Fibroblast of skin of scalp (primary cell): ENCODE measurements at regions not wholly inside any gene's neighbourhood (a gene's known extent, or its start where the extent isn't known, plus 50 kb on each side); places are given as distances from the start of the nearest gene placed in this dataset.
A peak's percentile ranks its signal among the peaks of the same experiment; 100 is the strongest.

ENCODE experiments used
- DNase-seq: peaks from one replicate; pipeline ENCODE4 v3.0.0-alpha.2; 2013

- no peak for DNase-seq
Observed at GRCh38 chr5:3891113-3891512, 295.5 kb downstream of the IRX1 start.

- DNase-seq: no peak
Observed at GRCh38 chr5:3893527-3893926, 297.9 kb downstream of the IRX1 start.

- DNase-seq: no peak
Observed at GRCh38 chr5:3893975-3894374, 298.3 kb downstream of the IRX1 start.

- no peak for DNase-seq
Observed at GRCh38 chr5:3896098-3896497, 300.5 kb downstream of the IRX1 start.

GRCh38 chr5:3899093-3899492 lies 303.5 kb downstream of the IRX1 start:
- no peak for DNase-seq

- no peak for DNase-seq
Observed at GRCh38 chr5:3904584-3904983, 309.0 kb downstream of the IRX1 start.

- DNase-seq: no peak
Observed at GRCh38 chr5:3905031-3905430, 309.4 kb downstream of the IRX1 start.

- no peak for DNase-seq
Observed at GRCh38 chr5:3905521-3905920, 309.9 kb downstream of the IRX1 start.

GRCh38 chr5:3911111-3911510 lies 315.5 kb downstream of the IRX1 start:
- no peak for DNase-seq

- DNase-seq: peak; percentile 31
Observed at GRCh38 chr5:3911773-3912172, 316.1 kb downstream of the IRX1 start.

GRCh38 chr5:3912790-3913189 lies 317.2 kb downstream of the IRX1 start:
- DNase-seq: no peak

- DNase-seq: peak; percentile 15
Observed at GRCh38 chr5:3913279-3913678, 317.6 kb downstream of the IRX1 start.

- DNase-seq: no peak
Observed at GRCh38 chr5:3925022-3925421, 329.4 kb downstream of the IRX1 start.

- DNase-seq: no peak
Observed at GRCh38 chr5:3925935-3926334, 330.3 kb downstream of the IRX1 start.

GRCh38 chr5:3929799-3930198 lies 334.2 kb downstream of the IRX1 start:
- DNase-seq: no peak

- DNase-seq: no peak
Observed at GRCh38 chr5:3931976-3932375, 336.3 kb downstream of the IRX1 start.

- no peak for DNase-seq
Observed at GRCh38 chr5:3933536-3933935, 337.9 kb downstream of the IRX1 start.

GRCh38 chr5:3933966-3934365 lies 338.3 kb downstream of the IRX1 start:
- DNase-seq: no peak

- no peak for DNase-seq
Observed at GRCh38 chr5:3943859-3944258, 348.2 kb downstream of the IRX1 start.

GRCh38 chr5:3944930-3945329 lies 349.3 kb downstream of the IRX1 start:
- no peak for DNase-seq

- no peak for DNase-seq
Observed at GRCh38 chr5:3948838-3949237, 353.2 kb downstream of the IRX1 start.

GRCh38 chr5:3954199-3954598 lies 358.6 kb downstream of the IRX1 start:
- DNase-seq: no peak

- DNase-seq: no peak
Observed at GRCh38 chr5:3954633-3955032, 359.0 kb downstream of the IRX1 start.

GRCh38 chr5:3957658-3958057 lies 362.0 kb downstream of the IRX1 start:
- DNase-seq: no peak

GRCh38 chr5:3958389-3958788 lies 362.8 kb downstream of the IRX1 start:
- peak; percentile 2 for DNase-seq

- DNase-seq: no peak
Observed at GRCh38 chr5:3962113-3962512, 366.5 kb downstream of the IRX1 start.
